Thyroid gland (tissue), 4 donors: ENCODE measurements at regions not wholly inside any gene's neighbourhood (a gene's known extent, or its start where the extent isn't known, plus 50 kb on each side); places are given as distances from the start of the nearest gene placed in this dataset.
"Not testable (repeated sequence)": the region's sequence is repeated elsewhere in the genome, so short reads cannot be mapped to it uniquely, and the experiment has no call there.

Experiments used
- DNase-seq, 2 donors: peaks; one replicate each; pipeline ENCODE4 v3.0.0-alpha.2; 2019
- H3K27ac ChIP-seq, 3 donors: fragments of 200-600 bp; sonication (generic); 1 replicate in 2 of 3; 2 replicates in 1 of 3; pipeline ENCODE4 v1.5.1; 2016 to 2019; ENCODE audit warnings: mild to moderate bottlenecking in 1 of 3, moderate library complexity in 1 of 3
- H3K27me3 ChIP-seq: fragments of 200-600 bp; sonication (generic); one replicate; pipeline ENCODE4 v1.5.1; 2019
- H3K36me3 ChIP-seq, 2 donors: fragments of 200-600 bp; sonication (generic); one replicate each; pipeline ENCODE4 v1.5.1; 2016 to 2019
- H3K4me1 ChIP-seq, 2 donors: fragments of 200-600 bp; sonication (generic); one replicate each; pipeline ENCODE4 v1.5.1; 2017 to 2019
- H3K4me3 ChIP-seq, 3 donors: fragments of 200-600 bp; sonication (generic); replicated peaks in 1 of 3; 1 replicate in 2 of 3; 2 replicates in 1 of 3; pipeline ENCODE4 v1.5.1; 2016; ENCODE audit warnings: mild to moderate bottlenecking in 1 of 3
- H3K9me3 ChIP-seq: fragments of 200-600 bp; sonication (generic); one replicate; pipeline ENCODE4 v1.5.1; 2017
- POLR2A ChIP-seq, 2 donors: fragments of 450-650 bp; IDR thresholded peaks; one replicate each; pipeline ENCODE4 v1.6.1; 2017; ENCODE audit warnings: antibody characterized with exemption in 2 of 2, mild to moderate bottlenecking in 2 of 2, moderate library complexity in 1 of 2
- WGBS, 2 donors: methylation state at CpG; one replicate each; pipeline ENCODE4 v1.1.5; 2017; 5-methylcytosine and 5-hydroxymethylcytosine counted together
- intact Hi-C: fragments of 100-400 bp; cut with DNase I; formaldehyde crosslinking; loops from one replicate; pipeline ENCODE4 v1.15.1; 2023
- TF ChIP-seq, protein P1 (sequence below), 6 experiments: fragments of 200-600 bp in 3 of 6; fragments of 450-650 bp in 3 of 6; sonication (generic) in 3 of 6; IDR thresholded peaks; one replicate each; pipeline ENCODE4 v1.5.1; 2016 to 2019; ENCODE audit warnings: antibody characterized with exemption in 6 of 6, mild to moderate bottlenecking in 2 of 6, inconsistent platforms in 1 of 6, moderate library complexity in 1 of 6

DNA sequence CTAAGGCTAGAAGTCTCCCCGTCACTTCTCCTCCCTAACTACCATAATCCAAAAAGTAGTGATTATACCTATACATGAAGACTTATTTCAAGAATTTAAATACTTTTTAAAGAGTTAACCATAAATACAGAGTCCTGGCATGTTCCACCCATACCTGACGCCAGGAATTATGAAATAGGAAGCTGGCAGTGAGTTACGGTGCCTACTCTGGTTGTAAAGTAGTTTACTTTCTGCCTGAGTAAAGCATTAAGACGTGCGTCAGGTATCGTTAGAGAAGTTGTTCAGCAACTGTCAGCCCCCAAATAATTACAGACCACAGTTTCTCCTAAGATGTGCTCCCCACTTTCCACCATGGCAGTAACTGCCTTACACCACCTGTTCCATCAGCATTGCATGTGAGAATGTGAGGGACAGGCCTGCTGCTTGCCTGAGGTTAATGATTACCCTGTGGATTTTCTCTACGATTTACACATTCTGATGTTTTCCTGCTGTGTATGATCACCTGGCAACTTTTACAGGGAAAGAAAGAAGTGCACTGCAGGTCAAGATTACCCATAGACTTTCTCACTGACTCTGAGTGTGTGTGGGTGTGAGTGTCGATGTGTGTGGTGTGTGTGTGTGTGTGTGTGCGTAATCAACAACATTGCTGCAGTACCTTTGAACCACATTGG is 92.3 kb upstream of the SLC7A11 start:
- no peaks in the 10 kb centered on the region for H3K4me1 ChIP-seq
- DNase-seq, result no peak
- H3K9me3 ChIP-seq, result no peaks in the 10 kb centered on the region
- no peak for TF ChIP-seq POLR2A (IDR thresholded peaks at IDR 0.05)
- TF ChIP-seq, protein P1, sequence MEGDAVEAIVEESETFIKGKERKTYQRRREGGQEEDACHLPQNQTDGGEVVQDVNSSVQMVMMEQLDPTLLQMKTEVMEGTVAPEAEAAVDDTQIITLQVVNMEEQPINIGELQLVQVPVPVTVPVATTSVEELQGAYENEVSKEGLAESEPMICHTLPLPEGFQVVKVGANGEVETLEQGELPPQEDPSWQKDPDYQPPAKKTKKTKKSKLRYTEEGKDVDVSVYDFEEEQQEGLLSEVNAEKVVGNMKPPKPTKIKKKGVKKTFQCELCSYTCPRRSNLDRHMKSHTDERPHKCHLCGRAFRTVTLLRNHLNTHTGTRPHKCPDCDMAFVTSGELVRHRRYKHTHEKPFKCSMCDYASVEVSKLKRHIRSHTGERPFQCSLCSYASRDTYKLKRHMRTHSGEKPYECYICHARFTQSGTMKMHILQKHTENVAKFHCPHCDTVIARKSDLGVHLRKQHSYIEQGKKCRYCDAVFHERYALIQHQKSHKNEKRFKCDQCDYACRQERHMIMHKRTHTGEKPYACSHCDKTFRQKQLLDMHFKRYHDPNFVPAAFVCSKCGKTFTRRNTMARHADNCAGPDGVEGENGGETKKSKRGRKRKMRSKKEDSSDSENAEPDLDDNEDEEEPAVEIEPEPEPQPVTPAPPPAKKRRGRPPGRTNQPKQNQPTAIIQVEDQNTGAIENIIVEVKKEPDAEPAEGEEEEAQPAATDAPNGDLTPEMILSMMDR (IDR thresholded peaks at IDR 0.05), result no peak
- H3K4me3 ChIP-seq, result no peak overlapping the region
- intact Hi-C loops, result no loop called here
- WGBS, 2 donors, result 74 to 75% methylated on average over 9 of the region's 9 CpGs
- H3K27me3 ChIP-seq, result no peaks in the 10 kb centered on the region
- no peaks in the 10 kb centered on the region for H3K36me3 ChIP-seq
- H3K27ac ChIP-seq, result no peak overlapping the region

DNA sequence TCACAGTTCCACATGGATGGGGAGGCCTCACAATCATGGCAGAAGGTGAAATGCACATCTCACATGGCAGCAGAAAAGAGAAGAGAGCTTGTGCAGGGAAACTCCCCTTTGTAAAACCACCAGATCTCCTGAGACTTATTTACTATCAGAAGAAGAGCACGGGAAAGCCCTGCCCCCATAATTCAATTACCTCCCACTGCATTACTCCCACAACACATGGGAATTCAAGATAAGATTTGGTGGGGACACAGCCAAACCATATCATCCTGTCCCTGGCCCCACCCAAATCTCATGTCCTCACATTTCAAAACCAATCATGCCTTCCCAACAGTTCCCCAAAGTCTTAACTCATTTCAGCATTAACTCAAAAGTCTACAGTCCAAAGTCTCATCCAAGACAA is 90.3 kb upstream of the SLC7A11 start:
- H3K27me3 ChIP-seq, H3K4me1 ChIP-seq, DNase-seq, H3K27ac ChIP-seq, H3K36me3 ChIP-seq, H3K9me3 ChIP-seq, H3K4me3 ChIP-seq, intact Hi-C loops: not testable (repeated sequence)
- 68 to 90% methylated on average over 1 of the region's 1 CpG for WGBS, 2 donors

DNA sequence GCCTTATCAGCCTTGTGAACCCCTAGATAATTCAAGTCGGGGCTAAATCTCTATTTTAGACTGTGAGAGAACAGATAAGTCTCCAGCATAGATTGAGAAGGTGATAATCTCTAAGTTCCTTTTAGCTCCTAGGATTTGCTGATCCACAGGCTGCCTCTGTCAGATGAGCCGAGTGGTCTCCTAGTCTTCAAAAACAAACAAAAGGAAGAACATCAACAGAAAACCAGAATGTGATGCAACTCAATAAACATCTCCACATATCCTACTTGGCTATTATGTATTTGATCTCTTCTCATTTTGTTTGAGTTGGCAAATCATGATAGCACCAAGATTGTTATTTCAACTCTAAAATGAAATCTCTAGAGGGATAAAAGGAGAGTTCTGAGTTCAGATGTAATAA is 88.4 kb upstream of the SLC7A11 start:
- H3K4me3 ChIP-seq, result no peak overlapping the region
- TF ChIP-seq POLR2A (IDR thresholded peaks at IDR 0.05), result no peak
- TF ChIP-seq, protein P1 (IDR thresholded peaks at IDR 0.05), result no peak
- no peaks in the 10 kb centered on the region for H3K9me3 ChIP-seq
- WGBS, 2 donors, result 34 to 49% methylated on average over 2 of the region's 2 CpGs
- H3K27me3 ChIP-seq, result no peaks in the 10 kb centered on the region
- DNase-seq, result no peak
- no peak overlapping the region for H3K27ac ChIP-seq
- H3K4me1 ChIP-seq, result no peaks in the 10 kb centered on the region
- H3K36me3 ChIP-seq, result no peaks in the 10 kb centered on the region
- intact Hi-C loops, result no loop called here

DNA sequence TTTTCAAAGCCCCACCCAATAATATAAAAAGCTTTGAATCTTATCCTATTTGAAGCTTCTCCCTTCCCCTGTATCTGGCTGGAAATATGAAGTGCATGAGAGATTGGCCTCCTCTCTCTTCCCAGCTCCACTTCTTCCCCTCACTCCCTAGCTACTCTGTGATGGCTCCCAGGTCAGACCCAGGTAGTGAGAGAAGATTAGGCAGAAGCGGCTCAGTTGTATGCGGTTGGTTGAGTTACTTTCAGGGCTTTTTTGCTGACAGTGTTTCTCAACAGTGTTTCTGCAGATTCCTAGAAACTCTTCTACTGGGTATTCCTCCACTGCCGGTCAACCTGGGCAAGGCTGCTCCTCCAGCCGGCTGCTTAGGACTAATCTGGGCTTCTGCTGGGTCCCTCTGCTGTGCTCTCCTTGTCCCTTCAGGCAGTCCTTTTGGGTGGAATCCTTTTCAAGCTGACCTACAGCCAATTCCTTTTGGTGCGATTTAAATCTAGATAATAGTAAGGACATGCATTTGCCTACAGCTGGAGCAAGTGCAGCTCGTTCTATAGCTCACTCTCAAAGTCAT is 87.4 kb upstream of the SLC7A11 start:
- DNase-seq, result no peak
- no peak overlapping the region for H3K4me3 ChIP-seq
- no peaks in the 10 kb centered on the region for H3K9me3 ChIP-seq
- 81 to 90% methylated on average over 6 of the region's 6 CpGs for WGBS, 2 donors
- H3K27me3 ChIP-seq, result no peaks in the 10 kb centered on the region
- no peak overlapping the region for H3K27ac ChIP-seq
- intact Hi-C loops, result no loop called here
- H3K36me3 ChIP-seq, result no peaks in the 10 kb centered on the region
- no peaks in the 10 kb centered on the region for H3K4me1 ChIP-seq
- TF ChIP-seq POLR2A (IDR thresholded peaks at IDR 0.05), result no peak
- TF ChIP-seq, protein P1 (IDR thresholded peaks at IDR 0.05), result no peak

DNA sequence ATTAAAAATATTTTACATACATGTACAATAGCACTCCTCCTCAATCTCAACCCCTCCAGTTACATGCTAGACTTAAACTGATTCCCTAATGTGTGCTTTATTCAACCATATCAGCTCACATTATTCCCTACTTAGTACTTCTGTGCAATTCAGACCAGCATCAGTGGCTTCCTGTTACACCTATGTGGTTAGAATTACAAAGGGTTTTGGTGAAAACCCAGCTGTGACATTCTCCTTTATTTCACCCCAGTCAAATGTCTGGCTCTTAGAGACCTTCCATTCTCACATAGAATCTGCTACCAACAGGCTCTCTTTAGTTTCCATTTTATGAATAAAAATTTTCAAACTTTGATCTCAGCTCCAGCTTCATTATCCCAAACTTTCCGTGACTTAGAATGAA is 85.2 kb upstream of the SLC7A11 start:
- no peak overlapping the region for H3K27ac ChIP-seq
- DNase-seq, result no peak
- H3K4me1 ChIP-seq, result no peaks in the 10 kb centered on the region
- TF ChIP-seq POLR2A (IDR thresholded peaks at IDR 0.05), result no peak
- TF ChIP-seq, protein P1 (IDR thresholded peaks at IDR 0.05), result no peak
- no peaks in the 10 kb centered on the region for H3K27me3 ChIP-seq
- WGBS, 2 donors, result 89 to 93% methylated on average over 1 of the region's 1 CpG
- no peaks in the 10 kb centered on the region for H3K36me3 ChIP-seq
- H3K4me3 ChIP-seq, result no peak overlapping the region
- no peaks in the 10 kb centered on the region for H3K9me3 ChIP-seq
- intact Hi-C loops, result no loop called here
